ENCODE measurements at regions not wholly inside any gene's neighbourhood (a gene's known extent, or its start where the extent isn't known, plus 50 kb on each side); places are given as distances from the start of the nearest gene placed in this dataset.

GRCh38 chr13:44093607-44094564 is 214.2 kb downstream of the LACC1 start (continued):
- TF ChIP-seq, protein P1, sequence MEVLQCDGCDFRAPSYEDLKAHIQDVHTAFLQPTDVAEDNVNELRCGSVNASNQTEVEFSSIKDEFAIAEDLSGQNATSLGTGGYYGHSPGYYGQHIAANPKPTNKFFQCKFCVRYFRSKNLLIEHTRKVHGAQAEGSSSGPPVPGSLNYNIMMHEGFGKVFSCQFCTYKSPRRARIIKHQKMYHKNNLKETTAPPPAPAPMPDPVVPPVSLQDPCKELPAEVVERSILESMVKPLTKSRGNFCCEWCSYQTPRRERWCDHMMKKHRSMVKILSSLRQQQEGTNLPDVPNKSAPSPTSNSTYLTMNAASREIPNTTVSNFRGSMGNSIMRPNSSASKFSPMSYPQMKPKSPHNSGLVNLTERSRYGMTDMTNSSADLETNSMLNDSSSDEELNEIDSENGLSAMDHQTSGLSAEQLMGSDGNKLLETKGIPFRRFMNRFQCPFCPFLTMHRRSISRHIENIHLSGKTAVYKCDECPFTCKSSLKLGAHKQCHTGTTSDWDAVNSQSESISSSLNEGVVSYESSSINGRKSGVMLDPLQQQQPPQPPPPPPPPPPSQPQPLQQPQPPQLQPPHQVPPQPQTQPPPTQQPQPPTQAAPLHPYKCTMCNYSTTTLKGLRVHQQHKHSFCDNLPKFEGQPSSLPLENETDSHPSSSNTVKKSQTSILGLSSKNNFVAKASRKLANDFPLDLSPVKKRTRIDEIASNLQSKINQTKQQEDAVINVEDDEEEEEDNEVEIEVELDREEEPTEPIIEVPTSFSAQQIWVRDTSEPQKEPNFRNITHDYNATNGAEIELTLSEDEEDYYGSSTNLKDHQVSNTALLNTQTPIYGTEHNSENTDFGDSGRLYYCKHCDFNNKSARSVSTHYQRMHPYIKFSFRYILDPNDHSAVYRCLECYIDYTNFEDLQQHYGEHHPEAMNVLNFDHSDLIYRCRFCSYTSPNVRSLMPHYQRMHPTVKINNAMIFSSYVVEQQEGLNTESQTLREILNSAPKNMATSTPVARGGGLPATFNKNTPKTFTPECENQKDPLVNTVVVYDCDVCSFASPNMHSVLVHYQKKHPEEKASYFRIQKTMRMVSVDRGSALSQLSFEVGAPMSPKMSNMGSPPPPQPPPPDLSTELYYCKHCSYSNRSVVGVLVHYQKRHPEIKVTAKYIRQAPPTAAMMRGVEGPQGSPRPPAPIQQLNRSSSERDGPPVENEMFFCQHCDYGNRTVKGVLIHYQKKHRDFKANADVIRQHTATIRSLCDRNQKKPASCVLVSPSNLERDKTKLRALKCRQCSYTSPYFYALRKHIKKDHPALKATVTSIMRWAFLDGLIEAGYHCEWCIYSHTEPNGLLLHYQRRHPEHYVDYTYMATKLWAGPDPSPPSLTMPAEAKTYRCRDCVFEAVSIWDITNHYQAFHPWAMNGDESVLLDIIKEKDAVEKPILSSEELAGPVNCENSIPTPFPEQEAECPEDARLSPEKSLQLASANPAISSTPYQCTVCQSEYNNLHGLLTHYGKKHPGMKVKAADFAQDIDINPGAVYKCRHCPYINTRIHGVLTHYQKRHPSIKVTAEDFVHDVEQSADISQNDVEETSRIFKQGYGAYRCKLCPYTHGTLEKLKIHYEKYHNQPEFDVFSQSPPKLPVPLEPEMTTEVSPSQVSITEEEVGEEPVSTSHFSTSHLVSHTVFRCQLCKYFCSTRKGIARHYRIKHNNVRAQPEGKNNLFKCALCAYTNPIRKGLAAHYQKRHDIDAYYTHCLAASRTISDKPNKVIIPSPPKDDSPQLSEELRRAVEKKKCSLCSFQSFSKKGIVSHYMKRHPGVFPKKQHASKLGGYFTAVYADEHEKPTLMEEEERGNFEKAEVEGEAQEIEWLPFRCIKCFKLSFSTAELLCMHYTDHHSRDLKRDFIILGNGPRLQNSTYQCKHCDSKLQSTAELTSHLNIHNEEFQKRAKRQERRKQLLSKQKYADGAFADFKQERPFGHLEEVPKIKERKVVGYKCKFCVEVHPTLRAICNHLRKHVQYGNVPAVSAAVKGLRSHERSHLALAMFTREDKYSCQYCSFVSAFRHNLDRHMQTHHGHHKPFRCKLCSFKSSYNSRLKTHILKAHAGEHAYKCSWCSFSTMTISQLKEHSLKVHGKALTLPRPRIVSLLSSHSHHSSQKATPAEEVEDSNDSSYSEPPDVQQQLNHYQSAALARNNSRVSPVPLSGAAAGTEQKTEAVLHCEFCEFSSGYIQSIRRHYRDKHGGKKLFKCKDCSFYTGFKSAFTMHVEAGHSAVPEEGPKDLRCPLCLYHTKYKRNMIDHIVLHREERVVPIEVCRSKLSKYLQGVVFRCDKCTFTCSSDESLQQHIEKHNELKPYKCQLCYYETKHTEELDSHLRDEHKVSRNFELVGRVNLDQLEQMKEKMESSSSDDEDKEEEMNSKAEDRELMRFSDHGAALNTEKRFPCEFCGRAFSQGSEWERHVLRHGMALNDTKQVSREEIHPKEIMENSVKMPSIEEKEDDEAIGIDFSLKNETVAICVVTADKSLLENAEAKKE (CRISPR knock-in tag; IDR thresholded peaks at IDR 0.05), result no peak
- TF ChIP-seq, protein P2, sequence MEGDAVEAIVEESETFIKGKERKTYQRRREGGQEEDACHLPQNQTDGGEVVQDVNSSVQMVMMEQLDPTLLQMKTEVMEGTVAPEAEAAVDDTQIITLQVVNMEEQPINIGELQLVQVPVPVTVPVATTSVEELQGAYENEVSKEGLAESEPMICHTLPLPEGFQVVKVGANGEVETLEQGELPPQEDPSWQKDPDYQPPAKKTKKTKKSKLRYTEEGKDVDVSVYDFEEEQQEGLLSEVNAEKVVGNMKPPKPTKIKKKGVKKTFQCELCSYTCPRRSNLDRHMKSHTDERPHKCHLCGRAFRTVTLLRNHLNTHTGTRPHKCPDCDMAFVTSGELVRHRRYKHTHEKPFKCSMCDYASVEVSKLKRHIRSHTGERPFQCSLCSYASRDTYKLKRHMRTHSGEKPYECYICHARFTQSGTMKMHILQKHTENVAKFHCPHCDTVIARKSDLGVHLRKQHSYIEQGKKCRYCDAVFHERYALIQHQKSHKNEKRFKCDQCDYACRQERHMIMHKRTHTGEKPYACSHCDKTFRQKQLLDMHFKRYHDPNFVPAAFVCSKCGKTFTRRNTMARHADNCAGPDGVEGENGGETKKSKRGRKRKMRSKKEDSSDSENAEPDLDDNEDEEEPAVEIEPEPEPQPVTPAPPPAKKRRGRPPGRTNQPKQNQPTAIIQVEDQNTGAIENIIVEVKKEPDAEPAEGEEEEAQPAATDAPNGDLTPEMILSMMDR (conservative IDR thresholded peaks at IDR 0.05; ENCODE audit: low read depth in 2 of 2), result no peak
- TF ChIP-seq EZH2 (IDR thresholded peaks at IDR 0.05; ENCODE audit: low read depth, unreplicated experiment) (no peak), NANOG (IDR thresholded peaks at IDR 0.05; ENCODE audit: borderline replicate concordance) (no peak), JUNB (IDR thresholded peaks at IDR 0.05; ENCODE audit: unreplicated experiment) (no peak)
- TF ChIP-seq, protein P3, sequence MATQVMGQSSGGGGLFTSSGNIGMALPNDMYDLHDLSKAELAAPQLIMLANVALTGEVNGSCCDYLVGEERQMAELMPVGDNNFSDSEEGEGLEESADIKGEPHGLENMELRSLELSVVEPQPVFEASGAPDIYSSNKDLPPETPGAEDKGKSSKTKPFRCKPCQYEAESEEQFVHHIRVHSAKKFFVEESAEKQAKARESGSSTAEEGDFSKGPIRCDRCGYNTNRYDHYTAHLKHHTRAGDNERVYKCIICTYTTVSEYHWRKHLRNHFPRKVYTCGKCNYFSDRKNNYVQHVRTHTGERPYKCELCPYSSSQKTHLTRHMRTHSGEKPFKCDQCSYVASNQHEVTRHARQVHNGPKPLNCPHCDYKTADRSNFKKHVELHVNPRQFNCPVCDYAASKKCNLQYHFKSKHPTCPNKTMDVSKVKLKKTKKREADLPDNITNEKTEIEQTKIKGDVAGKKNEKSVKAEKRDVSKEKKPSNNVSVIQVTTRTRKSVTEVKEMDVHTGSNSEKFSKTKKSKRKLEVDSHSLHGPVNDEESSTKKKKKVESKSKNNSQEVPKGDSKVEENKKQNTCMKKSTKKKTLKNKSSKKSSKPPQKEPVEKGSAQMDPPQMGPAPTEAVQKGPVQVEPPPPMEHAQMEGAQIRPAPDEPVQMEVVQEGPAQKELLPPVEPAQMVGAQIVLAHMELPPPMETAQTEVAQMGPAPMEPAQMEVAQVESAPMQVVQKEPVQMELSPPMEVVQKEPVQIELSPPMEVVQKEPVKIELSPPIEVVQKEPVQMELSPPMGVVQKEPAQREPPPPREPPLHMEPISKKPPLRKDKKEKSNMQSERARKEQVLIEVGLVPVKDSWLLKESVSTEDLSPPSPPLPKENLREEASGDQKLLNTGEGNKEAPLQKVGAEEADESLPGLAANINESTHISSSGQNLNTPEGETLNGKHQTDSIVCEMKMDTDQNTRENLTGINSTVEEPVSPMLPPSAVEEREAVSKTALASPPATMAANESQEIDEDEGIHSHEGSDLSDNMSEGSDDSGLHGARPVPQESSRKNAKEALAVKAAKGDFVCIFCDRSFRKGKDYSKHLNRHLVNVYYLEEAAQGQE (IDR thresholded peaks at IDR 0.05; ENCODE audit: unreplicated experiment), result no peak
